CD14-positive monocyte (primary cell): ENCODE measurements at regions not wholly inside any gene's neighbourhood (a gene's known extent, or its start where the extent isn't known, plus 50 kb on each side); places are given as distances from the start of the nearest gene placed in this dataset.

Source experiments
- DNase-seq, 3 donors: peaks; one replicate each; pipeline ENCODE4 v3.0.0-alpha.2; 2011 to 2022
- H2AFZ ChIP-seq: 2 replicates; pipeline ENCODE4 v1.6.0; 2012; ENCODE audit warnings: mild to moderate bottlenecking, low read depth, low read length, inconsistent platforms; ENCODE audit not compliant: insufficient read depth, poor library complexity, severe bottlenecking
- H3K27ac ChIP-seq, 2 donors: 1 replicate in 1 of 2; 2 replicates in 1 of 2; pipeline ENCODE4 v1.5.1; 2012 to 2013; ENCODE audit warnings: low read length in 2 of 2, control low read depth in 1 of 2, inconsistent platforms in 1 of 2, low read depth in 1 of 2, mild to moderate bottlenecking in 1 of 2
- H3K27me3 ChIP-seq, 2 donors: one replicate each; pipeline versions ENCODE4 v1.6.0 to v1.6.1; 2011 to 2013; ENCODE audit warnings: low read length in 2 of 2; ENCODE audit not compliant: control insufficient read depth in 2 of 2, insufficient read depth in 2 of 2
- H3K36me3 ChIP-seq, 2 donors: replicated peaks in 1 of 2; 1 replicate in 1 of 2; 2 replicates in 1 of 2; pipeline versions ENCODE4 v1.5.1 to v1.6.1; 2012 to 2013; ENCODE audit warnings: low read length in 2 of 2, control low read depth in 1 of 2, inconsistent platforms in 1 of 2, mild to moderate bottlenecking in 1 of 2; ENCODE audit not compliant: insufficient read depth in 2 of 2, control insufficient read depth in 1 of 2
- H3K4me1 ChIP-seq, 2 donors: 1 replicate in 1 of 2; 2 replicates in 1 of 2; pipeline versions ENCODE4 v1.5.1 to v1.6.1; 2012 to 2013; ENCODE audit warnings: low read length in 2 of 2, control low read depth in 1 of 2, inconsistent platforms in 1 of 2, mild to moderate bottlenecking in 1 of 2, moderate library complexity in 1 of 2; ENCODE audit not compliant: insufficient read depth in 2 of 2, control insufficient read depth in 1 of 2
- H3K4me2 ChIP-seq: replicated peaks from 2 replicates; pipeline ENCODE3; 2012; ENCODE audit warnings: low read length, moderate library complexity, mild to moderate bottlenecking; ENCODE audit not compliant: poor library complexity, severe bottlenecking; ENCODE audit errors: extremely low read depth
- H3K4me3 ChIP-seq, 3 experiments: fragments of 200-600 bp in 1 of 3; sonication (generic) in 1 of 3; replicated peaks in 1 of 3; 1 replicate in 2 of 3; 2 replicates in 1 of 3; pipeline ENCODE4 v1.5.1; 2011 to 2013; ENCODE audit warnings: low read length in 3 of 3, mild to moderate bottlenecking in 3 of 3, control low read depth in 2 of 3, low read depth in 2 of 3, inconsistent platforms in 1 of 3, moderate library complexity in 1 of 3
- H3K79me2 ChIP-seq: 2 replicates; pipeline ENCODE4 v1.6.0; 2012; ENCODE audit warnings: mild to moderate bottlenecking, control low read depth, inconsistent platforms, low read length, moderate library complexity; ENCODE audit not compliant: insufficient read depth
- H3K9ac ChIP-seq: 2 replicates; pipeline ENCODE4 v1.6.0; 2017; ENCODE audit warnings: low read length, mild to moderate bottlenecking; ENCODE audit not compliant: insufficient read depth, poor library complexity, severe bottlenecking
- H3K9me3 ChIP-seq, 2 donors: replicated peaks in 1 of 2; 1 replicate in 1 of 2; 2 replicates in 1 of 2; pipeline versions ENCODE4 v1.5.1 to v1.6.1; 2012 to 2013; ENCODE audit warnings: low read length in 2 of 2, control low read depth in 1 of 2; ENCODE audit not compliant: control insufficient read depth in 1 of 2, insufficient read depth in 1 of 2
- H4K20me1 ChIP-seq: 2 replicates; pipeline ENCODE4 v1.6.0; 2012; ENCODE audit warnings: mild to moderate bottlenecking, low read length, control low read depth, moderate library complexity; ENCODE audit not compliant: insufficient read depth
- H3K27ac Mint-ChIP-seq, 7 donors: one replicate each; pipeline ENCODE4 v1.8.0; 2020; ENCODE audit warnings: mild to moderate bottlenecking in 7 of 7, mixed read lengths in 7 of 7, moderate library complexity in 6 of 7, inconsistent platforms in 2 of 7
- H3K27me3 Mint-ChIP-seq, 3 donors: one replicate each; pipeline ENCODE4 v1.8.0; 2021 to 2022; ENCODE audit warnings: low read depth in 3 of 3, mild to moderate bottlenecking in 3 of 3, mixed read lengths in 3 of 3, moderate library complexity in 3 of 3, inconsistent platforms in 1 of 3
- H3K36me3 Mint-ChIP-seq, 2 donors: one replicate each; pipeline ENCODE4 v1.8.0; 2020; ENCODE audit warnings: mixed read lengths in 2 of 2, inconsistent platforms in 1 of 2, mild to moderate bottlenecking in 1 of 2
- H3K4me1 Mint-ChIP-seq: one replicate; pipeline ENCODE4 v1.8.0; 2020; ENCODE audit warnings: mild to moderate bottlenecking, mixed read lengths
- H3K4me3 Mint-ChIP-seq, 2 donors: one replicate each; pipeline ENCODE4 v1.8.0; 2020; ENCODE audit warnings: mild to moderate bottlenecking in 2 of 2, mixed read lengths in 2 of 2, moderate library complexity in 1 of 2
- H3K9me3 Mint-ChIP-seq, 7 donors: one replicate each; pipeline ENCODE4 v1.8.0; 2020 to 2022; ENCODE audit warnings: mixed read lengths in 7 of 7, mild to moderate bottlenecking in 6 of 7, moderate library complexity in 6 of 7, inconsistent platforms in 2 of 7
- CTCF ChIP-seq: fragments of 200-600 bp; IDR thresholded peaks from one replicate; pipeline ENCODE4 v1.8.0; 2022; ENCODE audit warnings: antibody characterized with exemption, mild to moderate bottlenecking
- WGBS: methylation state at CpG from one replicate; pipeline ENCODE4 v1.1.5; 2013; ENCODE audit warnings: missing lambda C conversion rate; ENCODE audit not compliant: insufficient coverage; 5-methylcytosine and 5-hydroxymethylcytosine counted together
- intact Hi-C, 2 donors: fragments of 100-400 bp; cut with micrococcal nuclease; formaldehyde crosslinking; loops; one replicate each; pipeline versions ENCODE4 v1.15.0 to v1.15.1; 2023

DNA sequence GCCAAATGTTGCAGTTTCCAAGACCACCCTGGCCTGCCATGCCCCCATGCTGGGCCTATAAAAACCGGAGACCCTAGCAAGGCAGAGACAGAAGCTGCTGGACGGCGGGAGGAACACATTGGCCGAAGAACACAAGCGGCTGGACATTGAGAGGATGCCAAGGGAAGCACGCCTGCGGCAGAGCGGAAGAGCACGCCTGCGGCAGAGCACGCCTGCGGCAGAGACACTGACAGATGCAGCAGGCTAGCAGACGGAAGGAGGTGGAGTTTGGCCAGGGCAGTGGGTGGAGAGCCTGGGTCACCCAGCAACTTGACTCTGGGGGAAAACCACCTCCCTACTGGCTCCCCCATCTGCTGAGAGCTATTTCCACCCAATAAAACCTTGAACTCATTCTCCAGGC is 322.3 kb upstream of the TBL1XR1 start:
- WGBS, result 94% methylated on average over 5 of the region's 13 CpGs
- H3K36me3 ChIP-seq, result no peaks in the 10 kb centered on the region
- no peak for TF ChIP-seq CTCF

GRCh38 chr3:177521305-177521704 is 324.0 kb upstream of the TBL1XR1 start:
- Histone ChIP-seq H3K4me1 (peaks cover under 1 to 5% of the 10 kb centered on the region in 2 donors), H3K79me2 (no peaks in the 10 kb centered on the region), H3K4me2 (no peak overlapping the region), H4K20me1 (no peaks in the 10 kb centered on the region), H3K36me3 (no peaks in the 10 kb centered on the region), H3K9me3 (no peaks in the 10 kb centered on the region), H3K27me3 (no peaks in the 10 kb centered on the region), H3K9ac (no peak overlapping the region), H2AFZ (no peak overlapping the region), H3K27ac (no peak overlapping the region), H3K4me3 (no peak overlapping the region)
- intact Hi-C loops, result no loop called here
- no peak for TF ChIP-seq CTCF
- Mint-ChIP-seq H3K36me3 (no peaks in the 10 kb centered on the region), H3K27me3 (peaks cover 3 to 7% (median 4%) of the 10 kb centered on the region in 3 donors), H3K9me3 (peaks cover 3 to 9% (median 6%) of the 10 kb centered on the region in 7 donors), H3K27ac (no peak overlapping the region), H3K4me1 (peaks cover 4% of the 10 kb centered on the region), H3K4me3 (no peak overlapping the region)
- 98% methylated on average over 6 of the region's 8 CpGs for WGBS
- DNase-seq, result no peak

More for the DNA sequence above, 322.3 kb upstream of the TBL1XR1 start:
- Mint-ChIP-seq H3K27me3 (peaks cover 3 to 5% (median 4%) of the 10 kb centered on the region in 3 donors), H3K27ac (peak overlapping the region in 1 of 7 donors; percentile 17), H3K9me3 (peaks cover 3 to 9% (median 4%) of the 10 kb centered on the region in 7 donors), H3K4me3 (no peak overlapping the region), H3K36me3 (no peaks in the 10 kb centered on the region), H3K4me1 (no peaks in the 10 kb centered on the region)
- Histone ChIP-seq H3K4me3 (no peak overlapping the region), H2AFZ (no peak overlapping the region), H4K20me1 (no peaks in the 10 kb centered on the region), H3K4me1 (peaks cover 4 to 8% of the 10 kb centered on the region in 2 donors), H3K79me2 (no peaks in the 10 kb centered on the region), H3K4me2 (no peak overlapping the region), H3K9ac (no peak overlapping the region), H3K27me3 (no peaks in the 10 kb centered on the region), H3K9me3 (no peaks in the 10 kb centered on the region), H3K27ac (no peak overlapping the region)
- intact Hi-C loops, result no loop called here
- DNase-seq, result no peak
